GM19025 (cell line): ENCODE measurements at regions not wholly inside any gene's neighbourhood (a gene's known extent, or its start where the extent isn't known, plus 50 kb on each side); places are given as distances from the start of the nearest gene placed in this dataset.

ENCODE experiments used
- ATAC-seq: cut with Tn5 transposase; IDR thresholded peaks from one replicate; pipeline ENCODE4 v1.9.1; 2021; ENCODE audit warnings: mild to moderate bottlenecking, low read depth, moderate library complexity; ENCODE audit not compliant: unreplicated experiment

DNA sequence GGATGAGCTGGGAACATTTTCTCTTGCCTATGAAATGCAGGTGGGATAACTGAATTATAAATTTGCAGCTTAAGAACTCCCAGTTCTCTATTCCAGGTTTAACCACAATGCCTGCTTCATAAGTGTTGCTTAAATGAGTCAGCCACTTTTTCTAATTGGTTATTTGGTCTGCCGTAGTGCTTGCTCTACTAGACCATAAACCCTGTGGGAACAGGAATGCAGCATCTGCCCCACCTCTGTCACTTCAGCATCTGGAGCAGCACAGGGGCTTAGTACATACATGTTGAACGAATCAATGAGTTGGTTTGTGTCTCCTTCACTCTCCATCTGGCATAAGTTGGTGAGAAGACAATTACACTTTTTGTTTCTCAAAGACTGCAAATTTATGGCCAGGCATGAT, 95.2 kb upstream of the PTER start:
- ATAC-seq = no peak

DNA sequence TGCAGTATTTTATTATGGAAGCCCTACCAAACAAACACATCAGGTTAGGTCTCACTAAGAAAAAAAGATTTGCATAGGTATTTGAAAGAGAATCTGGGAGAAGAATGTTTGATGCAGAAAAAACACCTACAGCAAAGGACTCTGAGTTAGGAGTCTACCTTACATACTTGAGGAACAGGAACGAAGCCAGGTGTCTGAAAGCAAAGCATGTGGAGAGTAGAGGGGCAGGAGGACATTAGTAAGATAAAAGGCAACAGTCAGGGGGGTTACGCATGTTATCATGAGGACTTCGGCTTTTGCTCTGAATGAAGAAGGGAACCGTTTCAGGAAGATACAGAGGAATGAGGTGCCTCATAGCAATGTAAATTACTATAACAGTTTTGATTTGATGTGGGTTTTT, 87.9 kb upstream of the PTER start:
- no peak for ATAC-seq

DNA sequence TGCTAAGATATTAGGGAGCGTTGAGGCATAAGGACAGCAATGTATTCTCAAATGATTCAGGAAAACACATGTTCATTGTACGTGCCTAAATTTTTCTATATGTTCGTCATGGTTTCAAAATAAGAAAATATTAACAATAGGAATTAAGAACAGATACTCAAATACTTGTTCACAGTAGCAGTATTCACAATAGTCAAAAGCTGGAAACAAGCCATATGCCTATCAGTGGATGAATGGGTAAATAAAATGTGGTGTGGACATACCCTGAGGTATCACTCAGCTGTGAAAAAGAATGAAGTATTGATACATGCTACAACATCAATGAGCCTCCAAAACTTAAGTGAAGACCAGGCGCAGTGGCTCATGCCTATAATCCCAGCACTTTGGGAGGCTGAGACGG, 84.7 kb upstream of the PTER start:
- ATAC-seq = no peak

DNA sequence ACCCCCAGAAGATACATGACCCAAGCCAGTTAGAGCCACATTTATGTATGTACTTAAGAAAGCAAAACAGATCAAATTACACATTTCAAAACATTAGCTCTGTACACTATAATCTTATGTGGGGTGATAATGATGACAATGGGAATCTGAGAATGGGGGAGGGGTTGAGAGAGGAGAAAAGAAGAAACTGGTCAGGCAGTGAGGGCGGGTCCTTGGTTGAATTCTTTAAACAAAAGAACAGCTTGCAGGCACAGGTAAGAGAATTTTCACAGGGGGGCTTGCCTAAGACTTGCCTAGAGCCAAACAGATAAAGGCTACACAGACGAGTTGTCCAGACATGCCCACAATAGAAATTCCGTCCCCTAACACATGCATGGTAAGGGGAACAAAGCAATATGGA, 76.8 kb upstream of the PTER start:
- no peak for ATAC-seq

DNA sequence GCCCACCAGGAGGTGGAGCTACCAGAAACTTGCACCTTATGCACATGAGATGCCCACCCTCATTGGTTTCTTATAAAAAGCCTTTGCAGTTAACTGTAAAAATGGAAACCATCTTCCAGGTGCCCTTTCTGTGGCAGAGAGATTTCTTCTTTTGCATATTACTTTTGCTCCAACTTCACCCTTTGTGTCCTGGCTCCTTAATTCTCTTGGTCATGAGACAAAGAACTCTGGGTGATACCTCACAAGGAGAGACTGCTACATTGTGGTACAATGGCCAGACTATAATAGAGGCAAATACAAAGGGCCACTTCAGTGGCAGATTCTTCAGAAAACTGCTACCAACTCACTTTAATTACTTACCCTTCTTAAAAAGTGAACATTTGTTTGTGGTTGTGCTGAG, 76.4 kb upstream of the PTER start:
- no peak for ATAC-seq

DNA sequence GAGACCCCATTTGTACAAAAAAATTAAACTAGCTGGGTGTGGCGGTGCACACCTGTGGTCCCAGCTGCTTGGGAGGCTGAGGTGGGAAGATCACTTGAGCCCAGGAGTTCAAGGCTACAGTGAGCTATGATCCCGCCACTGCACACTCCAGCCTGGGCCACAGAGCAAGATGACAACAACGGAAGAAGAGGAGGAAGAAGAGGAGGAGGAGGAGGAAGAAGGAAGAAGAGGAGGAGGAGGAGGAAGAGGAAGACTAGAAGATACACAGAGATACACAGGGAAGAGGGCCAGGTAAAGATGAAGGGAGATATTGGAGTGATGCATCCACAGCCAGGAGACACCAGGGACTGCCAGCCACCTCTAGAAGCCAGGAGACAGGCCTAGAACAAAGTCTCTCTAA, 75.7 kb upstream of the PTER start:
- no peak for ATAC-seq

DNA sequence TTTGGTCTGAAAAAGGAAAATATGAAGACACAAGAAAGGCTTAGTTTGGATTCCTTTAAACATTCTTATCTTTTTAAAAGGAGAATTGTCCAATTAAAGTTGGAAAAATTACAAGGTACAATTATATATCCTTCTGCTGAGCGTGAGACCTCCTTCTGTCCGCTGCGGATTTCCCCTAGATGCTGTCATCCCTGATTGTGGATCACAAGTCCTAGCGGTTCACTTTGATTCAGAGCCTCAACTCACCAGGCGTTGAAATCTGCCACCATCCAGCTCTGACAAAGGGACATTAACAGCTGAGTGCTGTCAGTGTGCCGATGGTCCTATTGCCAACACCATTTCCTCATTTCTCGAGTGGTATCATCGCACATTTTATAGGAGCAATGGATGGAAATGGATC, 73.1 kb upstream of the PTER start:
- ATAC-seq = no peak

DNA sequence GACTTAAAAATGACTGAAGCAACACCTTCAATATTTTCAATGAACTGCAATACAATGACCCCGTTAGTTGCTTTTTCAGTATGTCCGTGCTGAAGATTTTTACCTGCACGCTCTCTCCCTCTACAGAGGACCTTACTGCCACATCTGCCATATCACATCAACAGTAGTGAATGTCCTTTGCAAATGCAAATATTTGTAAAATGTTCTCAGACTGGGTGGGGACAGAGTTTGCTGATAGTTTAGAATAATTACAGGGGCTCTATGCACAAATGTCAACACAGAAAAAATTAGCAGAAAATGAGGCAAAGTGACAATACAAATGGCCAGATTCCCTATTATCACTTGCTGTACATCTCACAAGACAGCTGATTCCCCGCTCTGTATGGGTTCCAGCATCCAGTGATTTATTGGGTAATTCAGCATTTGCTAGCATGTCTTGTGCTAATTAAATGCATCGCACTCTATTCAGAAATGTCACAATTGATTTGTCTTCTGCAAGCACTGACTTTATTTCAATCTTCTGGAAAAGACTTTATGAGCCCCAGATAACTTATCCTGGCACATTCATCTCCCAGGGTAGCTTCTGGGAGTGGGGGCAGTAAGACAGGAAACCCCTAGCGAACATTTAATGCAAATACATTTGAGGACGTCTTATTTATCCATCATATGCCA, 69.1 kb upstream of the PTER start:
- ATAC-seq = no peak

DNA sequence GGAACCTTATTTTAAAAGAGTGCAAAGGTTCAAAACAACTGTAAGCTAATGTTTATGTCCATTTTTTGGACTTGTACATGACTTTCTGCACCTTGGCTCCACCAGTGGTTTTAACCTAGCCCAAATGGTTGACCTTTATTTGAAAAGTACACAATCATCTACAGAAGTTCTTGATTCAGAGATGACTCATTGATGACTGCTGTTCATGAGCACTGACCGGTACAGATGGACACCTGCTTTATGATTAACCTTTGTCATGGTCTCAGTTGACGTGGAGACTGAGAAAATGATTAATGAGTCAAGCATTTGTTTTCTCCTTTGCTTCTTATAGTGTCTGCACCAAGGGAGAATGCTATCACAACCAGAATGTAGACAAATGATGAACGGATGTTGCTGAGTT, 55.7 kb upstream of the PTER start:
- peak; percentile 96 for ATAC-seq

DNA sequence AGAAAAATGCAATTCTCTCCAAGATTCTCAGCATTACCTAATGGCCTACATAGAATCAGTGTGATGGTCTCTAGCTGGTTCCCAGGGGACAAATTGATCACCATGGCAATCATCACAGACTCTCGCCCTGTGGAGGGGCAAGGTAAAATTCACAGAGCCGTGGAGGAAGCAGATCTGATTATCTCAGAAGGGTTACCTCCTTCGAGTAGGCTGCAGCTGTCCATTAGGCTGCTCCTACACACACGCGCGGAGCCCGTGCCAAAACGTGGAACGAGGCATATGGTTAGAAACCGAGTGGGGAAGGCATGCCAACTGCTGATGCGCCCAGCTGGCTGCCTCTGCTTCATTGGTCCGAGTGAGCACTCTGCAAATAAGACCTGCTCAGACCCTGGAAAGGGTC, 52.8 kb upstream of the PTER start:
- no peak for ATAC-seq

DNA sequence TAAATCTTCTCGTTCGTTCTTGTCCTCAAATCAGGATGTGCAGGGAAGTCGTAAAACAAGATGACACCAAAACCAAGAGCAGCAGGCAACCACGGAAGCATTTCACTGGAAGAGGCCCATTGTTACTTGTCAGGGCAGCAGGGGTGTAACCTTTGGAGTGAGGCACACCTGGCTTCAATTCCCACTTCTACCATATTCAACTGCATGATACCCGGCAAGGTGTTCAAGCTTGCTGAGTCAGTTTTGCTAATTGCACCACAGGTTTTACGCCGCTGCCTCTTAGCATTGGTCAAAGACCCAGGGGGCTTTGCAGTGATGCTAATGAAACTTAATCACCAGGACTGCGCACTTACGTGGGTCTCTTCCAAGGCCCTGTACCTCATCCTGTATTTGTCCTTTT, 50.0 kb upstream of the PTER start:
- ATAC-seq = no peak
